DOHH2 (cell line): ENCODE measurements at regions not wholly inside any gene's neighbourhood (a gene's known extent, or its start where the extent isn't known, plus 50 kb on each side); places are given as distances from the start of the nearest gene placed in this dataset.

Source experiments
- H3F3A ChIP-seq: fragments of 200-600 bp; sonication (generic), shearing (Covaris generic); 2 replicates; pipeline ENCODE4 v1.6.0; 2016; ENCODE audit warnings: antibody characterized with exemption, mild to moderate bottlenecking; ENCODE audit not compliant: control insufficient read depth, insufficient read depth
- H3K27ac ChIP-seq: fragments of 200-600 bp; sonication (generic); 2 replicates; pipeline ENCODE4 v1.5.1; 2014; ENCODE audit warnings: low read depth, mild to moderate bottlenecking, low read length, moderate library complexity
- H3K27me3 ChIP-seq: fragments of 200-600 bp; sonication (generic); 2 replicates; pipeline ENCODE4 v1.6.1; 2014; ENCODE audit warnings: mild to moderate bottlenecking, low read length, mixed read lengths; ENCODE audit not compliant: control insufficient read depth
- H3K36me3 ChIP-seq: fragments of 200-600 bp; sonication (generic); 2 replicates; pipeline ENCODE4 v1.6.1; 2014; ENCODE audit warnings: mild to moderate bottlenecking, low read length, moderate library complexity, mixed read lengths; ENCODE audit not compliant: control insufficient read depth
- H3K4me1 ChIP-seq: fragments of 200-600 bp; sonication (generic); 2 replicates; pipeline ENCODE4 v1.6.1; 2014; ENCODE audit warnings: mild to moderate bottlenecking, low read length, mixed read lengths; ENCODE audit not compliant: control insufficient read depth
- H3K4me2 ChIP-seq: fragments of 200-600 bp; sonication (generic); 2 replicates; pipeline ENCODE4 v1.6.0; 2014; ENCODE audit warnings: mild to moderate bottlenecking, low read length, moderate library complexity
- H3K4me3 ChIP-seq: fragments of 200-600 bp; sonication (generic); 2 replicates; pipeline ENCODE4 v1.5.1; 2014; ENCODE audit warnings: mild to moderate bottlenecking, low read length, mixed read lengths
- H3K79me2 ChIP-seq: fragments of 200-600 bp; sonication (generic); 2 replicates; pipeline ENCODE4 v1.6.1; 2014; ENCODE audit warnings: mild to moderate bottlenecking, low read length, mixed read lengths; ENCODE audit not compliant: control insufficient read depth
- H3K9me2 ChIP-seq: fragments of 200-600 bp; sonication (generic); replicated peaks from 2 replicates; pipeline ENCODE4 v1.6.1; 2014; ENCODE audit warnings: mild to moderate bottlenecking, low read length, mixed read lengths; ENCODE audit not compliant: control insufficient read depth
- H3K9me3 ChIP-seq: fragments of 200-600 bp; sonication (generic); 2 replicates; pipeline ENCODE4 v1.6.1; 2014; ENCODE audit warnings: antibody characterized with exemption, low read length, mixed read lengths; ENCODE audit not compliant: control insufficient read depth, insufficient read depth
- H4K20me1 ChIP-seq: fragments of 200-600 bp; sonication (generic); 2 replicates; pipeline ENCODE4 v1.6.0; 2014; ENCODE audit warnings: low read depth, mild to moderate bottlenecking, antibody characterized with exemption, low read length, moderate library complexity; ENCODE audit not compliant: control insufficient read depth, insufficient read depth
- EZH2phosphoT487 ChIP-seq: fragments of 200-600 bp; sonication (generic); IDR thresholded peaks from 2 replicates; pipeline ENCODE4 v1.6.1; 2017; ENCODE audit warnings: borderline replicate concordance, mild to moderate bottlenecking, antibody characterized with exemption, low read length, moderate library complexity, mixed read lengths
- TF ChIP-seq, protein P1 (sequence below): fragments of 200-600 bp; sonication (generic); IDR thresholded peaks from one replicate; pipeline ENCODE4 v1.5.1; 2014; ENCODE audit warnings: antibody characterized with exemption, mild to moderate bottlenecking, low read depth, low read length; ENCODE audit not compliant: poor library complexity, severe bottlenecking

DNA sequence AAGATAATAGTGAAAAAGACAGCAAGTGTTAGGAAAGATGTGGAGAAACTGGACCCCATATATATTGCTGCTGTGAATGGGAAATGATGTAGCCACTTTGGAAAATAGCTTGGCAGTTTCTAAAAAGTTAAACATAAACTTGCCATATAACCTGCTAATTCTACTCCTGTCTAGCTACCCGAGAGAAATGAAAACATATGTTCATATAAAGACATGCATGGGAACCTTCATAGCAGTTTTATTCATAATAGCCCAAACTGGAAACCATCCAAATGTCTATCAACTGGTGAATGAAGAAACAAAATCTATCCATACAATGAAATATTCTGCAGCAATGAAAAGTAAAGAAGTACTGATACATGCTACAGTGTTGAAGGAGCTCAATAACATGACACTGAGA is 50.4 kb upstream of the NABP1 start:
- Histone ChIP-seq H3K4me2 (no peak overlapping the region), H3K27me3 (no peaks in the 10 kb centered on the region), H4K20me1 (no peaks in the 10 kb centered on the region), H3K9me3 (no peaks in the 10 kb centered on the region), H3K4me1 (peaks cover 30% of the 10 kb centered on the region), H3K36me3 (no peaks in the 10 kb centered on the region), H3F3A (no peaks in the 10 kb centered on the region), H3K9me2 (no peaks in the 10 kb centered on the region), H3K79me2 (no peaks in the 10 kb centered on the region), H3K4me3 (no peak overlapping the region), H3K27ac (no peak overlapping the region)
- TF ChIP-seq EZH2phosphoT487: no peak
- TF ChIP-seq, protein P1, sequence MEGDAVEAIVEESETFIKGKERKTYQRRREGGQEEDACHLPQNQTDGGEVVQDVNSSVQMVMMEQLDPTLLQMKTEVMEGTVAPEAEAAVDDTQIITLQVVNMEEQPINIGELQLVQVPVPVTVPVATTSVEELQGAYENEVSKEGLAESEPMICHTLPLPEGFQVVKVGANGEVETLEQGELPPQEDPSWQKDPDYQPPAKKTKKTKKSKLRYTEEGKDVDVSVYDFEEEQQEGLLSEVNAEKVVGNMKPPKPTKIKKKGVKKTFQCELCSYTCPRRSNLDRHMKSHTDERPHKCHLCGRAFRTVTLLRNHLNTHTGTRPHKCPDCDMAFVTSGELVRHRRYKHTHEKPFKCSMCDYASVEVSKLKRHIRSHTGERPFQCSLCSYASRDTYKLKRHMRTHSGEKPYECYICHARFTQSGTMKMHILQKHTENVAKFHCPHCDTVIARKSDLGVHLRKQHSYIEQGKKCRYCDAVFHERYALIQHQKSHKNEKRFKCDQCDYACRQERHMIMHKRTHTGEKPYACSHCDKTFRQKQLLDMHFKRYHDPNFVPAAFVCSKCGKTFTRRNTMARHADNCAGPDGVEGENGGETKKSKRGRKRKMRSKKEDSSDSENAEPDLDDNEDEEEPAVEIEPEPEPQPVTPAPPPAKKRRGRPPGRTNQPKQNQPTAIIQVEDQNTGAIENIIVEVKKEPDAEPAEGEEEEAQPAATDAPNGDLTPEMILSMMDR: no peak
